KBM-7 (cell line): ENCODE measurements at regions not wholly inside any gene's neighbourhood (a gene's known extent, or its start where the extent isn't known, plus 50 kb on each side); places are given as distances from the start of the nearest gene placed in this dataset.

ENCODE experiments used
- DNase-seq: peaks from one replicate; pipeline ENCODE4 v3.0.0-alpha.2; 2015
- in situ Hi-C: fragments of 300-500 bp; cut with MboI; formaldehyde crosslinking; loops from 2 replicates; pipeline ENCODE4 v1.14.3; 2020; ENCODE audit warnings: low sequenced_read_pairs, low pct_unique_long_range_greater_than_20kb, mixed read lengths

GRCh38 chr5:4366628-4367027 is 771.0 kb downstream of the IRX1 start:
- DNase-seq: no peak
- in situ Hi-C loops: no loop called here

DNA sequence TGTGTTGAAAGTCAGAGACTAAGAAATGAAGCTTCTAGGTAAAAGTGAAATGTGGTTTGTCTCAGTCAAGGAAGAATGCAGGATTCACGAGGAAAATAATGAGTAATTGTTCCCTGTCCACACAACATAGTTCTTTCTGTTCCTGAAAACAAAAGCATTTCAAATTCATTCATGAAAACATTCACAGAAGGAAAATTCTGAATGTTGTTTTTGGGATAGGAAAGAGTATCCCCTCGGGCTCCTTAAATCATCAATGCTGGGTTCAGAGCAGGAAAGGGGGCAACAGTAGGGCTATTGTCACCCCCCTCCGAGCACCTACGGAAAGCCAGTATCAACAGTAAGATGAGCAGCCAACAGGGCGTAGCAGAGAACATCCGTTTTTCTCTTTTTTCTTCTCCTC is 769.9 kb upstream of the ADAMTS16 start:
- in situ Hi-C loops: no loop called here
- no peak for DNase-seq

DNA sequence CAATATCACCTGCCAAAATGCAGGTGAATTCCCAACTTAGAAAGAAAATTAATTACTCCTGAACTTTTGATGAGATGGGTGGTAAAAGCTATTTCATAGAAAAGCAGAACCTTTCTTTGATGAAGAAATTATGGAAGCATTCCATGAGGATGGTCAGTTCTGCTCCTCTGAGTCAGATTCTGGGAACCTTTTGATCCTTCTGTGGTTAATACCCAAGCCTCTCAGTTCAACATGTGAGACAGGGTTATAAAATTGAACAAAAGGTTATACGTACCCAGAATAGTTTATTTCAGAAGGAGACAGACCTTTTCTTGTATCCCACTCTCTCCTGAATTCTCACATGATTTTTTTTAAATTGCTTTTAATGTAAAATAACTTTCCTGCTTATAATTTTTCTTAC is 767.6 kb upstream of the ADAMTS16 start:
- DNase-seq: no peak

GRCh38 chr5:4373051-4373820 is 766.9 kb upstream of the ADAMTS16 start:
- no peak for DNase-seq
- in situ Hi-C loops: no loop called here

More for the DNA sequence above, 767.6 kb upstream of the ADAMTS16 start:
- in situ Hi-C loops: no loop called here

DNA sequence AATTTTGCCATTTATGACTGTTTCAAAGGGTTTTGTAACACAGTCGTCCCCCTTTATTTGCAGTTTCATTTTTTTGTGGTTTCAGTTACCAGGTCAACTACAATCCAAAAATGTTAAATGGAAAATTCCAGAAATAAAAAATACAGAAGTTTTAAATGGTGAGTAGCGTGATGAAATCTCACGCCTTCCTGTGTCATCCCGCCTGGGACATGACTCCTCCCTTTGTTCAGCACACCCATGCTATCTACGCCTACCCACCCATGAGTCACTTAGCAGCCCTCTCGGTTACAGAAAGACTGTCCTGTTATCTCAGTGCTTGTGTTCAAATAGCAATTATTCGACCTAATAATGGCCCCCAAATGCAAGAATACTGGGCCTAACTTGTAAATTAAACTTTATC is 765.3 kb upstream of the ADAMTS16 start:
- no peak for DNase-seq
- in situ Hi-C loops: no loop called here

GRCh38 chr5:4375640-4376039 is 764.5 kb upstream of the ADAMTS16 start:
- no peak for DNase-seq
- in situ Hi-C loops: no loop called here

- in situ Hi-C loops: no loop called here
Measured at GRCh38 chr5:4383102-4383501, 757.0 kb upstream of the ADAMTS16 start.

GRCh38 chr5:4383518-4384198 is 756.5 kb upstream of the ADAMTS16 start:
- no peak for DNase-seq

More at GRCh38 chr5:4383102-4383501, 757.0 kb upstream of the ADAMTS16 start:
- DNase-seq: no peak

GRCh38 chr5:4384649-4385048 is 755.5 kb upstream of the ADAMTS16 start:
- in situ Hi-C loops: no loop called here

More at GRCh38 chr5:4383518-4384198, 756.5 kb upstream of the ADAMTS16 start:
- in situ Hi-C loops: no loop called here

GRCh38 chr5:4386152-4386551 is 754.0 kb upstream of the ADAMTS16 start:
- no peak for DNase-seq

More at GRCh38 chr5:4384649-4385048, 755.5 kb upstream of the ADAMTS16 start:
- no peak for DNase-seq

GRCh38 chr5:4387290-4387689 is 752.8 kb upstream of the ADAMTS16 start:
- in situ Hi-C loops: no loop called here
- no peak for DNase-seq

More at GRCh38 chr5:4386152-4386551, 754.0 kb upstream of the ADAMTS16 start:
- in situ Hi-C loops: no loop called here

DNA sequence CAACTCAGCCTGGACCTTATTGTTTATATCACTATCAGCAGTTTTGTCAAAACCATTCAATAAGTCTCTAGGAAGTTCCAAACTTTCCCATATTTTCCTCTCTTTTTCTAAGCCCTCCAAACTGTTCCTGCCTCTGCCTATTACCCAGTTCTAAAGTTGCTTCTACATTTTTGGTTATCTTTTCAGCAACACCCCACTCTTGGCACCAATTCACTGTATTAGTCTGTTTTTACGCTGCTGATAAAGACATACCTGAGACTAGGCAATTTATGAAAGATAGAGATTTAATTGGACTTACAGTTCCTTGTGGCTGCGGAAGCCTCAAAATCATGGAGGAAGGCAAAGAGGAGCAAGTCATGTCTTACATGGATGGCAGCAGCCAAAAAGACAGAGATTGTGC is 744.4 kb upstream of the ADAMTS16 start:
- in situ Hi-C loops: no loop called here

GRCh38 chr5:4405614-4406219 is 734.4 kb upstream of the ADAMTS16 start:
- no peak for DNase-seq
- in situ Hi-C loops: no loop called here

More for the DNA sequence above, 744.4 kb upstream of the ADAMTS16 start:
- DNase-seq: no peak

DNA sequence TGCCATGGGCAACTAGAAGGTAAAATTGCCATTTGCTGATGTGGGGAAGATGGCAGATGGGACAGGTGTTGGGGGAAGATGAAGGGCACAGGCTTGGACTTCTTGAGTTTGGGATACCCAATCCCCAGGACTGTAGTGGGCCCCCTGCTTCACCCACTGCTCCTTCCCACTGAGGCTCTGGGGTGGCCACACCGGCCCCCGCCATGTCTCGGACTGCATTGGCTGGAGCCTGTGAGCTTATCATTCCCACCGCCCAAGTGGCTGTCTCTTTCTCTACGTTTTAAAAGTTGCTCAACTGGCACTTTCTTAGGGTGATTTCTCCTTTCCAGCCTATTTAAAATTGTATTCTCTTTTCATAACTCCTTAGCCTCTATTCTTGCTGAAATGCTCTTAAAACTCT is 730.0 kb upstream of the ADAMTS16 start:
- DNase-seq: no peak
- in situ Hi-C loops: no loop called here

DNA sequence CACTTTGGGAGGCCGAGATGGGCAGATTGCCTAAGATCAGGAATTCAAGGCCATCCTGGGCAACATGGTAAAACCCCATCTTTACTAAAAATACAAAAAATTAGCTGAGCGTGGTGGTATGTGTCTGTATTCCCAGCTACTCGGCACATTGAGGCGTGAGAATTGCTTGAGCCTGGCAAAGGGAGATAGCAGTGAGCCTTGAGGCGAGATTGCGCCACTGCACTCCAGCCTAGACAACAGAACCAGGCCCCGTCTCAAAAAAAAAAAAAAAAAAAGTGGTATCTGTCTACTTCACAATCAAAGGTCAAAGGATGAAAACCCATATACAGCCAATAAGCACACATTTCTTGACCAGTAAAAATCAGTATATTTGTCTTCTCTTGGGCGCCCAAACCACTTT is 728.5 kb upstream of the ADAMTS16 start:
- in situ Hi-C loops: no loop called here
- no peak for DNase-seq

GRCh38 chr5:4413996-4414395 is 726.1 kb upstream of the ADAMTS16 start:
- DNase-seq: no peak
- in situ Hi-C loops: no loop called here

DNA sequence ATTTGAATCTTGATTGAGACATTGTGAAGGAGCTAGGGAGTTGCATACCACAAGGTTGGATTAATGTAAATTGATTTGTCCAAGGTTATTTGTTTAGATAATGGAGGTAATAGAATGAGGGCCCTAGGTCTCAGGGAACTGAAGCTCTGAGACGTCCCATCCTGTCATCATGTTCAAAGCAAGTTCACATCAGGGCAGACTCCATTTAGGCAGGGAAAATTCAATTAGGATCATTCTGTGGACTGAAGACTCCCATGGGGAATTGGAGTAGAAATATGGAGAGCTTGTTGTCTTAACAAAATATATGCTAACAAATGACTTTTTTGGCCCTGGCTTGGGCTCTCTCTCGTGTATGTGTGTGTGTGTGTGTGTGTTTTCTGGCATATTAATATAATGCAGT is 722.0 kb upstream of the ADAMTS16 start:
- in situ Hi-C loops: no loop called here
- DNase-seq: no peak

- DNase-seq: no peak
- in situ Hi-C loops: no loop called here
Measured at GRCh38 chr5:4419281-4419680, 720.8 kb upstream of the ADAMTS16 start.

DNA sequence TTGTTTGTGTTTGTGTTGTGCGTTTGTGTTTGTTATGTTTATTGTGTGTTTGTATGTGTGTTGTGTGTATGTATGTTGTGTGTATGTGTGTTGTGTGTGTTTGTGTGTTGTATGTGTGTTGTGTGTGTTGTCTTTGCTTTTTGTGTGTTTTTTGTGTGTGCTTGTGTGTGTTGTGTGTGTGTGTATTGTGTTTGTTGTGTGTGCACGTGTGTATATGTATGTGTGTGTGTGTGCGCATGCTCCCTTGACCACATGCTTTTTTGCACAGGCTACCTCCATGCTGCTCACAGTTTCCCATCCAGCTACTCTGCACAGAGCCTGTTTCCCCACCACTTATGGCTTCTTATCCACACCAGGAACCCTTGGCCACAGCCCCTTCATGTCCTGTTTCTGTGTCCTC is 720.0 kb upstream of the ADAMTS16 start:
- in situ Hi-C loops: no loop called here

DNA sequence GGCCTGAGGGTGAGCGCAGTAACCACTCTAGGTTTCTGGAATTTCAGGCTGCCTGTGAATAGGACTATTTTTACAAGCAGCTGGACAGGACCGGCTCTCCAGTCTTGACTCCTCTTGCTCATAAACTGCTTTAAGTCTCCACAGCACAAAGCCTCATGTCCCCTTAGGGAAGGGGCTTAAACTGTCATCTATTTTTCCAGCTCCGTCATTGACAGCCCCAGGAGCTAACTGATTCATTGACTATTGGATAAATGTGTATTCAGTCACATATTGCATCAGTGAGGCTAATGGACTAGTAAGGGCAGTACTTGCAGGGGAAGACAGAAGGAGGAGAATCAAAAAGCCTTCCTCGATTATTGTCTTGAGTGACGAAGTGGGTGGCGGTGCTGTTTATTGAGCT is 719.4 kb upstream of the ADAMTS16 start:
- DNase-seq: no peak
- in situ Hi-C loops: no loop called here

More for the DNA sequence above, 720.0 kb upstream of the ADAMTS16 start:
- no peak for DNase-seq
